ENCODE measurements at regions not wholly inside any gene's neighbourhood (a gene's known extent, or its start where the extent isn't known, plus 50 kb on each side); places are given as distances from the start of the nearest gene placed in this dataset.
A peak's percentile ranks its signal among the peaks of the same experiment; 100 is the strongest.

DNA sequence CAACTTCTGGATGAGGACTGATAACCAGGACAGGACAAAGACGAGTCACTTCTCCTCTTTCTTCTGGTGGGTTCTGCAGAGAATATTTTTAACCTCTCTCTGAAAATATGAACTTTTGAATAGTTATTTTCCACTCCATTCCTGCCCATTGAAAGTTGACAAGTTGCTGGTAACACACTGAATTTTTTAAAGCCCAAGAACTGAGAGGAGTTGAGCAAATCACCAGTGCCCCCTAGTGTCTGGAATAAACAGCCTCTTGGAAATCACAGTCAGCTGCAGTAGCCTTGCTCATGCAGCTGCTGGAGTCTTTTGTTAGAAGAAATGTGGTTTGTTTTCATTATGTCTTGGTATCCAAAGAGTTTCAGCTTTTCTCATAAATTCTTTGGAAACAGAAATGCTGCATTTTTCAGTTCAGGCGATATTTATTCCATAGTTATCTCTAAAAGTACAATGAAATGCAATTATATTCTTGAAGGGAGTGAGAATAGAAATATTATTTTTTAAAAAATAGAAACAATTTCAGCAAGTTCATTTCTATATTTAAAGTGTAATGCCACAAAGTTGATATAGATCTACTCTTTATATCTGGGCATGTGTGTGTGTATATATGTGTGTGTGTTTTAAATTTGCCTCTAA is 741.0 kb upstream of the CBLB start:
- no peaks in the 10 kb centered on the region for H3F3A ChIP-seq (ENCODE audit: low read depth)
- Mint-ChIP-seq H3K4me3 (no peak overlapping the region), H3K27me3 (ENCODE audit: insufficient read depth, low read depth) (no peaks in the 10 kb centered on the region), H3K9me3 (peaks cover 5% of the 10 kb centered on the region), H3K27ac (peak overlapping the region; percentile 92), H3K4me1 (peaks cover 9% of the 10 kb centered on the region), H3K36me3 (no peaks in the 10 kb centered on the region)
- TF ChIP-seq EZH2 (IDR thresholded peaks at IDR 0.05), result no peak
- TF ChIP-seq EZH2phosphoT487 (IDR thresholded peaks at IDR 0.05), result no peak
- TF ChIP-seq, protein P1, sequence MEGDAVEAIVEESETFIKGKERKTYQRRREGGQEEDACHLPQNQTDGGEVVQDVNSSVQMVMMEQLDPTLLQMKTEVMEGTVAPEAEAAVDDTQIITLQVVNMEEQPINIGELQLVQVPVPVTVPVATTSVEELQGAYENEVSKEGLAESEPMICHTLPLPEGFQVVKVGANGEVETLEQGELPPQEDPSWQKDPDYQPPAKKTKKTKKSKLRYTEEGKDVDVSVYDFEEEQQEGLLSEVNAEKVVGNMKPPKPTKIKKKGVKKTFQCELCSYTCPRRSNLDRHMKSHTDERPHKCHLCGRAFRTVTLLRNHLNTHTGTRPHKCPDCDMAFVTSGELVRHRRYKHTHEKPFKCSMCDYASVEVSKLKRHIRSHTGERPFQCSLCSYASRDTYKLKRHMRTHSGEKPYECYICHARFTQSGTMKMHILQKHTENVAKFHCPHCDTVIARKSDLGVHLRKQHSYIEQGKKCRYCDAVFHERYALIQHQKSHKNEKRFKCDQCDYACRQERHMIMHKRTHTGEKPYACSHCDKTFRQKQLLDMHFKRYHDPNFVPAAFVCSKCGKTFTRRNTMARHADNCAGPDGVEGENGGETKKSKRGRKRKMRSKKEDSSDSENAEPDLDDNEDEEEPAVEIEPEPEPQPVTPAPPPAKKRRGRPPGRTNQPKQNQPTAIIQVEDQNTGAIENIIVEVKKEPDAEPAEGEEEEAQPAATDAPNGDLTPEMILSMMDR (IDR thresholded peaks at IDR 0.05), result peak; percentile 97
- no peak overlapping the region for H3K4me2 ChIP-seq
- no peaks in the 10 kb centered on the region for H3K79me2 ChIP-seq (ENCODE audit: low read depth)
- no peak overlapping the region for H3K27ac ChIP-seq
- H3K36me3 ChIP-seq, result no peaks in the 10 kb centered on the region
- DNase-seq (ENCODE audit: low spot score), result peak; percentile 84
- H4K20me1 ChIP-seq (ENCODE audit: low read depth), result no peaks in the 10 kb centered on the region
- no peak overlapping the region for H2AFZ ChIP-seq (replicated peaks)
- no peak overlapping the region for H3K9ac ChIP-seq
- peaks cover 12% of the 10 kb centered on the region for H3K4me1 ChIP-seq
- H3K9me3 ChIP-seq (ENCODE audit: low read depth), result peaks cover 3% of the 10 kb centered on the region
- no peak overlapping the region for H3K4me3 ChIP-seq
- no peaks in the 10 kb centered on the region for H3K27me3 ChIP-seq

DNA sequence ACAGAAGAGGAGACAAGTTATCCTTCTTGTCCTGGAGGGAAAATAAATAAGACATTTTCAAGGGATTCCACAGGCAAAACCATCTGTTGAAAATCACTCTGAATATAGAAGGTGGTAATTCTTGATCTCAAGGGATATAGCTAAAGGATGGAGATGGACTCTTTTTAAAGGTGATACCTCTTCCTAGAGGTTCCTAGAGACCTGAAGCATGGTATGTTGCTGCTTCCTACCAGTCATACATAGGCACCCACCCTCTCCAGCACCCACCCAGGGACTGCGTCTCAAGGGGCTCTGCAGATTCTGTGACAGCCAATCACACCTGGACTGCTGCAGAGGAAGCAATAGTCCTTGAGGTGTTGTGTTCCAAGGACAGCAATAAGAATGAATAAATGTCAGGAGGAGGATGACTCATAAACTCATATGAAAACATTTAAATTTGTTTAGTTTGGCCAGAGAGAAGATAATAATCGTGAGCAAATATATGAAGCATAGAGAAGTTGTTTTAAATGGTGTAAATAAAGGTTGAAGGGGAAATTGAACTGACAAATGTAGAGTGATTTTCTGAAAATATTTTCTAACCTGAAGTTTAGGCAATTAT is 741.6 kb upstream of the CBLB start:
- Mint-ChIP-seq H3K9me3 (peaks cover 5% of the 10 kb centered on the region), H3K36me3 (no peaks in the 10 kb centered on the region), H3K27me3 (ENCODE audit: insufficient read depth, low read depth) (no peaks in the 10 kb centered on the region), H3K4me3 (no peak overlapping the region), H3K27ac (no peak overlapping the region), H3K4me1 (peaks cover 9% of the 10 kb centered on the region)
- peak overlapping the region; percentile 7 for H2AFZ ChIP-seq (replicated peaks)
- peaks cover 12% of the 10 kb centered on the region for H3K4me1 ChIP-seq
- H3K9ac ChIP-seq, result no peak overlapping the region
- no peaks in the 10 kb centered on the region for H3K79me2 ChIP-seq (ENCODE audit: low read depth)
- no peaks in the 10 kb centered on the region for H3K27me3 ChIP-seq
- no peaks in the 10 kb centered on the region for H3F3A ChIP-seq (ENCODE audit: low read depth)
- TF ChIP-seq, protein P1 (IDR thresholded peaks at IDR 0.05), result no peak
- TF ChIP-seq EZH2 (IDR thresholded peaks at IDR 0.05) (no peak), EZH2phosphoT487 (IDR thresholded peaks at IDR 0.05) (no peak)
- peaks cover 3% of the 10 kb centered on the region for H3K9me3 ChIP-seq (ENCODE audit: low read depth)
- H3K4me3 ChIP-seq, result no peak overlapping the region
- no peaks in the 10 kb centered on the region for H3K36me3 ChIP-seq
- no peak for DNase-seq (ENCODE audit: low spot score)
- no peak overlapping the region for H3K27ac ChIP-seq
- H3K4me2 ChIP-seq, result no peak overlapping the region
- H4K20me1 ChIP-seq (ENCODE audit: low read depth), result no peaks in the 10 kb centered on the region

DNA sequence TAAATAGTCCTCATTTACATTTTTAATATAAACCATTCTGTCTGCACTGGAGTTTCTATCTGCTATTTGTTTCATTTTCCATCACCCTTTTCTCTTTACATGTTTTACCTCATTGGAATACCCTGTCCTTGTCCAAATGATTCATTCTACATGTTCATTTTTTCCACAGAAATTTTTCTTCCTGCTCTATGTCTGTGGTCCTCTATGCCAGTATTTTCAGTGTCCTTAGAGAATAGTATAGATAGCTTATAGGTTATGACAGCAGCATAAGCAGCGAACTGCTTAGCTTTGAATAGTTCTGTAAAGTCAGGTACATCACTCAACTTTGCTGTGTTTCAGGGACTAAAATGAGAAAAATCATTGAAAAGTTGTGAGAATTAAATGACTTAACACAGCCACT is 742.3 kb upstream of the CBLB start:
- Histone ChIP-seq H3K4me1 (peaks cover 12% of the 10 kb centered on the region), H3K9ac (no peak overlapping the region), H3K36me3 (no peaks in the 10 kb centered on the region), H3K9me3 (ENCODE audit: low read depth) (peaks cover 3% of the 10 kb centered on the region), H3F3A (ENCODE audit: low read depth) (no peaks in the 10 kb centered on the region), H3K4me3 (no peak overlapping the region), H3K79me2 (ENCODE audit: low read depth) (no peaks in the 10 kb centered on the region), H4K20me1 (ENCODE audit: low read depth) (no peaks in the 10 kb centered on the region), H3K27me3 (no peaks in the 10 kb centered on the region), H2AFZ (replicated peaks) (peak overlapping the region; percentile 7), H3K27ac (no peak overlapping the region), H3K4me2 (no peak overlapping the region)
- H3K36me3 Mint-ChIP-seq, result no peaks in the 10 kb centered on the region
- DNase-seq (ENCODE audit: low spot score), result no peak
- no peak overlapping the region for H3K4me3 Mint-ChIP-seq
- H3K27ac Mint-ChIP-seq, result no peak overlapping the region
- H3K9me3 Mint-ChIP-seq, result peaks cover 3% of the 10 kb centered on the region
- TF ChIP-seq EZH2 (IDR thresholded peaks at IDR 0.05) (no peak), EZH2phosphoT487 (IDR thresholded peaks at IDR 0.05) (no peak)
- TF ChIP-seq, protein P1 (IDR thresholded peaks at IDR 0.05), result no peak
- no peaks in the 10 kb centered on the region for H3K27me3 Mint-ChIP-seq (ENCODE audit: insufficient read depth, low read depth)
- H3K4me1 Mint-ChIP-seq, result peaks cover 9% of the 10 kb centered on the region

All from neural progenitor cell (in vitro differentiated cells).